NB4 (cell line): ENCODE measurements at regions not wholly inside any gene's neighbourhood (a gene's known extent, or its start where the extent isn't known, plus 50 kb on each side); places are given as distances from the start of the nearest gene placed in this dataset.

ENCODE experiments used
- CTCF ChIP-seq: IDR thresholded peaks from one replicate; pipeline ENCODE4 v1.5.1; 2012; ENCODE audit warnings: low read depth, low read length
- MAX ChIP-seq: IDR thresholded peaks from 2 replicates; pipeline ENCODE4 v1.6.1; 2011; ENCODE audit warnings: low read depth, low read length
- MYC ChIP-seq: IDR thresholded peaks from 2 replicates; pipeline ENCODE4 v1.6.1; 2011; ENCODE audit warnings: low read depth, low read length

GRCh38 chr2:176585791-176586190 lies 316.5 kb downstream of the MTX2 start:
- TF ChIP-seq CTCF (no peak), MYC (no peak), MAX (no peak)
